ENCODE measurements at regions not wholly inside any gene's neighbourhood (a gene's known extent, or its start where the extent isn't known, plus 50 kb on each side); places are given as distances from the start of the nearest gene placed in this dataset.

DNA sequence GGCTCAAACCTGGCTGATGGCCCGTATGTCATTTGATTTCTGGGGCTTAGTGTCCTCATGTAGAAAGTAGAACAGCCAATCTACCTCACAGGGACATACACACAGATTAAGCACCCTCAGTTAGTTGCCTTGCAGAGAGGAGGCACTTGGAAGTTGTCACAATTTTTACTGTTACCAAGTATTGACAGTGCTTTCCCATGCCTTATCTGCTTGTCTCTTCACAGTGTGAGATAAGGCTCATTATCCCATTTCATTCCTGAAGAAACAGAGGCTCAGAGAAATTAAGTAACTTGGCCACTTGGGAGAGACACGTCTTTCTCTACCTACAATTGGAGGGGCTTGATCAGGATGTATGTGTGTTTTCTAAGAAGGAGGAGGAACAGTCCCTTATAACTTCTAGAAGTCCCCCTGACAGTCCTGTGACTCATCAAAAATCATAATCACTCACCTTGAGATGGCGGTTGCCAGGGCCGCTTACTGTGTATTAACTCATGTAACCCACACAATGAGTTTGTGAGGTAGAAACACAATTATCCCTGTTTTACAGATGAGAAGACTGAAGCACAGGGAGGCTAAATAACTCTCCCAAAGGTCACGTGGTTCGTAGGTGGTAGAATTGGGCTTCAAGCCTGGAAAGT lies 56.9 kb upstream of the LHX1 start (continued):
- TF ChIP-seq, protein P1, sequence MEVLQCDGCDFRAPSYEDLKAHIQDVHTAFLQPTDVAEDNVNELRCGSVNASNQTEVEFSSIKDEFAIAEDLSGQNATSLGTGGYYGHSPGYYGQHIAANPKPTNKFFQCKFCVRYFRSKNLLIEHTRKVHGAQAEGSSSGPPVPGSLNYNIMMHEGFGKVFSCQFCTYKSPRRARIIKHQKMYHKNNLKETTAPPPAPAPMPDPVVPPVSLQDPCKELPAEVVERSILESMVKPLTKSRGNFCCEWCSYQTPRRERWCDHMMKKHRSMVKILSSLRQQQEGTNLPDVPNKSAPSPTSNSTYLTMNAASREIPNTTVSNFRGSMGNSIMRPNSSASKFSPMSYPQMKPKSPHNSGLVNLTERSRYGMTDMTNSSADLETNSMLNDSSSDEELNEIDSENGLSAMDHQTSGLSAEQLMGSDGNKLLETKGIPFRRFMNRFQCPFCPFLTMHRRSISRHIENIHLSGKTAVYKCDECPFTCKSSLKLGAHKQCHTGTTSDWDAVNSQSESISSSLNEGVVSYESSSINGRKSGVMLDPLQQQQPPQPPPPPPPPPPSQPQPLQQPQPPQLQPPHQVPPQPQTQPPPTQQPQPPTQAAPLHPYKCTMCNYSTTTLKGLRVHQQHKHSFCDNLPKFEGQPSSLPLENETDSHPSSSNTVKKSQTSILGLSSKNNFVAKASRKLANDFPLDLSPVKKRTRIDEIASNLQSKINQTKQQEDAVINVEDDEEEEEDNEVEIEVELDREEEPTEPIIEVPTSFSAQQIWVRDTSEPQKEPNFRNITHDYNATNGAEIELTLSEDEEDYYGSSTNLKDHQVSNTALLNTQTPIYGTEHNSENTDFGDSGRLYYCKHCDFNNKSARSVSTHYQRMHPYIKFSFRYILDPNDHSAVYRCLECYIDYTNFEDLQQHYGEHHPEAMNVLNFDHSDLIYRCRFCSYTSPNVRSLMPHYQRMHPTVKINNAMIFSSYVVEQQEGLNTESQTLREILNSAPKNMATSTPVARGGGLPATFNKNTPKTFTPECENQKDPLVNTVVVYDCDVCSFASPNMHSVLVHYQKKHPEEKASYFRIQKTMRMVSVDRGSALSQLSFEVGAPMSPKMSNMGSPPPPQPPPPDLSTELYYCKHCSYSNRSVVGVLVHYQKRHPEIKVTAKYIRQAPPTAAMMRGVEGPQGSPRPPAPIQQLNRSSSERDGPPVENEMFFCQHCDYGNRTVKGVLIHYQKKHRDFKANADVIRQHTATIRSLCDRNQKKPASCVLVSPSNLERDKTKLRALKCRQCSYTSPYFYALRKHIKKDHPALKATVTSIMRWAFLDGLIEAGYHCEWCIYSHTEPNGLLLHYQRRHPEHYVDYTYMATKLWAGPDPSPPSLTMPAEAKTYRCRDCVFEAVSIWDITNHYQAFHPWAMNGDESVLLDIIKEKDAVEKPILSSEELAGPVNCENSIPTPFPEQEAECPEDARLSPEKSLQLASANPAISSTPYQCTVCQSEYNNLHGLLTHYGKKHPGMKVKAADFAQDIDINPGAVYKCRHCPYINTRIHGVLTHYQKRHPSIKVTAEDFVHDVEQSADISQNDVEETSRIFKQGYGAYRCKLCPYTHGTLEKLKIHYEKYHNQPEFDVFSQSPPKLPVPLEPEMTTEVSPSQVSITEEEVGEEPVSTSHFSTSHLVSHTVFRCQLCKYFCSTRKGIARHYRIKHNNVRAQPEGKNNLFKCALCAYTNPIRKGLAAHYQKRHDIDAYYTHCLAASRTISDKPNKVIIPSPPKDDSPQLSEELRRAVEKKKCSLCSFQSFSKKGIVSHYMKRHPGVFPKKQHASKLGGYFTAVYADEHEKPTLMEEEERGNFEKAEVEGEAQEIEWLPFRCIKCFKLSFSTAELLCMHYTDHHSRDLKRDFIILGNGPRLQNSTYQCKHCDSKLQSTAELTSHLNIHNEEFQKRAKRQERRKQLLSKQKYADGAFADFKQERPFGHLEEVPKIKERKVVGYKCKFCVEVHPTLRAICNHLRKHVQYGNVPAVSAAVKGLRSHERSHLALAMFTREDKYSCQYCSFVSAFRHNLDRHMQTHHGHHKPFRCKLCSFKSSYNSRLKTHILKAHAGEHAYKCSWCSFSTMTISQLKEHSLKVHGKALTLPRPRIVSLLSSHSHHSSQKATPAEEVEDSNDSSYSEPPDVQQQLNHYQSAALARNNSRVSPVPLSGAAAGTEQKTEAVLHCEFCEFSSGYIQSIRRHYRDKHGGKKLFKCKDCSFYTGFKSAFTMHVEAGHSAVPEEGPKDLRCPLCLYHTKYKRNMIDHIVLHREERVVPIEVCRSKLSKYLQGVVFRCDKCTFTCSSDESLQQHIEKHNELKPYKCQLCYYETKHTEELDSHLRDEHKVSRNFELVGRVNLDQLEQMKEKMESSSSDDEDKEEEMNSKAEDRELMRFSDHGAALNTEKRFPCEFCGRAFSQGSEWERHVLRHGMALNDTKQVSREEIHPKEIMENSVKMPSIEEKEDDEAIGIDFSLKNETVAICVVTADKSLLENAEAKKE (CRISPR knock-in tag; IDR thresholded peaks at IDR 0.05) = no peak
- TF ChIP-seq POLR2AphosphoS5 (IDR thresholded peaks at IDR 0.05; ENCODE audit: low read depth) (no peak), EZH2 (IDR thresholded peaks at IDR 0.05; ENCODE audit: low read depth, unreplicated experiment) (no peak), ZNF331 (CRISPR knock-in tag; IDR thresholded peaks at IDR 0.05; ENCODE audit: low read depth) (no peak), STAT1 (IDR thresholded peaks at IDR 0.05; ENCODE audit: unreplicated experiment) (no peak)

DNA sequence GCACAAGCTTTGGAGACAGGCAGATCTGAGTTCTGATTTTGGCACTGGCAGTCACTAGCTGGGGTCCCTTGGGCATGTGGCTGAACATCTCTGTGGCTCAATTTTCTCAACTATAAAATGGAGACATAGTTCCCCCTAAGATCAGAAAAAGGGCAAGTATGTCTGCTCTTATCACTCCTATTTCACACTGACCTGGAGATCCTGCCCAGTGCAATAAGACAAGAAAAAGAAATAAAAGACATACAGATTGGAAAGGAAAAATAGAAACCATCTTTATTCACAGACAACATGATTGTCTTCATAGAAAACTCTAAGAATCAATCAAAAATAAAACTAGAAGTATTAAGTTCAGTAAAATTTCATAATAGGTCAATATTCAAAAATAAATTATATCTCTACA lies 56.0 kb upstream of the LHX1 start:
- Histone ChIP-seq H3F3A (replicated peaks; ENCODE audit: low read depth) (0 out of 2 replicates have a peak, but pooled peaks cover 8% of the 10 kb centered on the region), H3K4me1 (ENCODE audit: insufficient read depth) (peaks cover 5% of the 10 kb centered on the region; the same call in 1 of the 2 replicates), H3K27me3 (ENCODE audit: insufficient read depth) (no peaks in the 10 kb centered on the region), H3K4me2 (no peak overlapping the region), H3K27ac (ENCODE audit: low read depth) (no peak overlapping the region), H3K9me2 (ENCODE audit: insufficient read depth) (no peaks in the 10 kb centered on the region), H2AFZ (no peak overlapping the region), H3K79me2 (replicated peaks; ENCODE audit: insufficient read depth) (no peaks in the 10 kb centered on the region), H3K4me3 (no peak overlapping the region), H4K20me1 (replicated peaks; ENCODE audit: insufficient read depth) (no peaks in the 10 kb centered on the region), H3K36me3 (ENCODE audit: insufficient read depth) (no peaks in the 10 kb centered on the region)
- Mint-ChIP-seq H3K4me1 (peaks cover 8% of the 10 kb centered on the region), H3K4me3 (no peak overlapping the region), H3K9me3 (peaks cover 15% of the 10 kb centered on the region), H3K36me3 (ENCODE audit: low read depth) (peaks cover 2% of the 10 kb centered on the region; the same call in 1 of the 3 replicates), H3K27ac (no peak overlapping the region), H3K27me3 (ENCODE audit: insufficient read depth, low read depth, poor library complexity) (peaks cover 3% of the 10 kb centered on the region)
- ATAC-seq (no peak), DNase-seq (ENCODE audit: low spot score) (no peak)
- no peak for TF ChIP-seq EZH2phosphoT487 (IDR thresholded peaks at IDR 0.05; ENCODE audit: unreplicated experiment)
- no peak for TF ChIP-seq EZH2 (IDR thresholded peaks at IDR 0.05; ENCODE audit: low read depth, unreplicated experiment)
- TF ChIP-seq, protein P2, sequence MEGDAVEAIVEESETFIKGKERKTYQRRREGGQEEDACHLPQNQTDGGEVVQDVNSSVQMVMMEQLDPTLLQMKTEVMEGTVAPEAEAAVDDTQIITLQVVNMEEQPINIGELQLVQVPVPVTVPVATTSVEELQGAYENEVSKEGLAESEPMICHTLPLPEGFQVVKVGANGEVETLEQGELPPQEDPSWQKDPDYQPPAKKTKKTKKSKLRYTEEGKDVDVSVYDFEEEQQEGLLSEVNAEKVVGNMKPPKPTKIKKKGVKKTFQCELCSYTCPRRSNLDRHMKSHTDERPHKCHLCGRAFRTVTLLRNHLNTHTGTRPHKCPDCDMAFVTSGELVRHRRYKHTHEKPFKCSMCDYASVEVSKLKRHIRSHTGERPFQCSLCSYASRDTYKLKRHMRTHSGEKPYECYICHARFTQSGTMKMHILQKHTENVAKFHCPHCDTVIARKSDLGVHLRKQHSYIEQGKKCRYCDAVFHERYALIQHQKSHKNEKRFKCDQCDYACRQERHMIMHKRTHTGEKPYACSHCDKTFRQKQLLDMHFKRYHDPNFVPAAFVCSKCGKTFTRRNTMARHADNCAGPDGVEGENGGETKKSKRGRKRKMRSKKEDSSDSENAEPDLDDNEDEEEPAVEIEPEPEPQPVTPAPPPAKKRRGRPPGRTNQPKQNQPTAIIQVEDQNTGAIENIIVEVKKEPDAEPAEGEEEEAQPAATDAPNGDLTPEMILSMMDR (conservative IDR thresholded peaks at IDR 0.05; ENCODE audit: low read depth in 2 of 2) = no peak
- TF ChIP-seq POLR2AphosphoS5 (IDR thresholded peaks at IDR 0.05; ENCODE audit: low read depth) = no peak
- TF ChIP-seq, protein P3, sequence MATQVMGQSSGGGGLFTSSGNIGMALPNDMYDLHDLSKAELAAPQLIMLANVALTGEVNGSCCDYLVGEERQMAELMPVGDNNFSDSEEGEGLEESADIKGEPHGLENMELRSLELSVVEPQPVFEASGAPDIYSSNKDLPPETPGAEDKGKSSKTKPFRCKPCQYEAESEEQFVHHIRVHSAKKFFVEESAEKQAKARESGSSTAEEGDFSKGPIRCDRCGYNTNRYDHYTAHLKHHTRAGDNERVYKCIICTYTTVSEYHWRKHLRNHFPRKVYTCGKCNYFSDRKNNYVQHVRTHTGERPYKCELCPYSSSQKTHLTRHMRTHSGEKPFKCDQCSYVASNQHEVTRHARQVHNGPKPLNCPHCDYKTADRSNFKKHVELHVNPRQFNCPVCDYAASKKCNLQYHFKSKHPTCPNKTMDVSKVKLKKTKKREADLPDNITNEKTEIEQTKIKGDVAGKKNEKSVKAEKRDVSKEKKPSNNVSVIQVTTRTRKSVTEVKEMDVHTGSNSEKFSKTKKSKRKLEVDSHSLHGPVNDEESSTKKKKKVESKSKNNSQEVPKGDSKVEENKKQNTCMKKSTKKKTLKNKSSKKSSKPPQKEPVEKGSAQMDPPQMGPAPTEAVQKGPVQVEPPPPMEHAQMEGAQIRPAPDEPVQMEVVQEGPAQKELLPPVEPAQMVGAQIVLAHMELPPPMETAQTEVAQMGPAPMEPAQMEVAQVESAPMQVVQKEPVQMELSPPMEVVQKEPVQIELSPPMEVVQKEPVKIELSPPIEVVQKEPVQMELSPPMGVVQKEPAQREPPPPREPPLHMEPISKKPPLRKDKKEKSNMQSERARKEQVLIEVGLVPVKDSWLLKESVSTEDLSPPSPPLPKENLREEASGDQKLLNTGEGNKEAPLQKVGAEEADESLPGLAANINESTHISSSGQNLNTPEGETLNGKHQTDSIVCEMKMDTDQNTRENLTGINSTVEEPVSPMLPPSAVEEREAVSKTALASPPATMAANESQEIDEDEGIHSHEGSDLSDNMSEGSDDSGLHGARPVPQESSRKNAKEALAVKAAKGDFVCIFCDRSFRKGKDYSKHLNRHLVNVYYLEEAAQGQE (IDR thresholded peaks at IDR 0.05; ENCODE audit: unreplicated experiment) = no peak
- TF ChIP-seq, protein P4, sequence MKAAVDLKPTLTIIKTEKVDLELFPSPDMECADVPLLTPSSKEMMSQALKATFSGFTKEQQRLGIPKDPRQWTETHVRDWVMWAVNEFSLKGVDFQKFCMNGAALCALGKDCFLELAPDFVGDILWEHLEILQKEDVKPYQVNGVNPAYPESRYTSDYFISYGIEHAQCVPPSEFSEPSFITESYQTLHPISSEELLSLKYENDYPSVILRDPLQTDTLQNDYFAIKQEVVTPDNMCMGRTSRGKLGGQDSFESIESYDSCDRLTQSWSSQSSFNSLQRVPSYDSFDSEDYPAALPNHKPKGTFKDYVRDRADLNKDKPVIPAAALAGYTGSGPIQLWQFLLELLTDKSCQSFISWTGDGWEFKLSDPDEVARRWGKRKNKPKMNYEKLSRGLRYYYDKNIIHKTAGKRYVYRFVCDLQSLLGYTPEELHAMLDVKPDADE (IDR thresholded peaks at IDR 0.05) = no peak
- no peak for TF ChIP-seq ZNF114 (CRISPR knock-in tag; IDR thresholded peaks at IDR 0.05)
- TF ChIP-seq NANOG (IDR thresholded peaks at IDR 0.05; ENCODE audit: borderline replicate concordance) = no peak
- TF ChIP-seq JUNB (IDR thresholded peaks at IDR 0.05; ENCODE audit: unreplicated experiment) = no peak
- no peak for TF ChIP-seq CREB1 (CRISPR knock-in tag; IDR thresholded peaks at IDR 0.05; ENCODE audit: low read depth)

Data from GM23338 (cell line).